Mesenchymal stem cell (in vitro differentiated cells and primary cell): ENCODE measurements at regions not wholly inside any gene's neighbourhood (a gene's known extent, or its start where the extent isn't known, plus 50 kb on each side); places are given as distances from the start of the nearest gene placed in this dataset.
"Not testable (repeated sequence)": the region's sequence is repeated elsewhere in the genome, so short reads cannot be mapped to it uniquely, and the experiment has no call there.

Source experiments
- DNase-seq: peaks from one replicate; pipeline ENCODE4 v3.0.0-alpha.2; 2013
- H2AFZ ChIP-seq: one replicate; pipeline ENCODE4 v1.6.1; 2013; ENCODE audit warnings: low read depth, mild to moderate bottlenecking, control low read depth, inconsistent platforms, low read length, moderate library complexity
- H2AK5ac ChIP-seq: 2 replicates; pipeline ENCODE4 v1.6.1; 2013; ENCODE audit warnings: low read length, moderate library complexity, mild to moderate bottlenecking, inconsistent platforms; ENCODE audit not compliant: severe bottlenecking
- H2BK120ac ChIP-seq: one replicate; pipeline ENCODE4 v1.6.1; 2013; ENCODE audit warnings: low read depth, mild to moderate bottlenecking, inconsistent platforms, low read length, moderate library complexity
- H2BK12ac ChIP-seq, 2 experiments: one replicate each; pipeline ENCODE4 v1.6.1; 2013; ENCODE audit warnings: inconsistent platforms in 2 of 2, low read length in 2 of 2, mild to moderate bottlenecking in 2 of 2, moderate library complexity in 2 of 2, control low read depth in 1 of 2
- H2BK15ac ChIP-seq: one replicate; pipeline ENCODE4 v1.6.1; 2013; ENCODE audit warnings: mild to moderate bottlenecking, low read depth, inconsistent platforms; ENCODE audit not compliant: poor library complexity, severe bottlenecking
- H2BK5ac ChIP-seq: 2 replicates; pipeline ENCODE4 v1.6.1; 2013; ENCODE audit warnings: low read depth, mild to moderate bottlenecking, low read length, control low read depth, inconsistent platforms; ENCODE audit not compliant: poor library complexity, severe bottlenecking
- H3K14ac ChIP-seq, 2 experiments: one replicate each; pipeline ENCODE4 v1.6.1; 2013; ENCODE audit warnings: inconsistent platforms in 2 of 2, low read length in 2 of 2, control low read depth in 1 of 2, mild to moderate bottlenecking in 1 of 2, moderate library complexity in 1 of 2
- H3K18ac ChIP-seq, 2 experiments: one replicate each; pipeline ENCODE4 v1.6.1; 2013; ENCODE audit warnings: inconsistent platforms in 2 of 2, low read length in 2 of 2, control low read depth in 1 of 2, low read depth in 1 of 2, mild to moderate bottlenecking in 1 of 2
- H3K23ac ChIP-seq, 2 experiments: one replicate each; pipeline ENCODE4 v1.6.1; 2013; ENCODE audit warnings: inconsistent platforms in 2 of 2, low read length in 2 of 2, mild to moderate bottlenecking in 2 of 2, moderate library complexity in 2 of 2, control low read depth in 1 of 2
- H3K27ac ChIP-seq: 2 replicates; pipeline ENCODE4 v1.5.1; 2013; ENCODE audit warnings: mild to moderate bottlenecking, moderate library complexity, low read length, control low read depth, inconsistent platforms; ENCODE audit not compliant: poor library complexity, severe bottlenecking
- H3K27me3 ChIP-seq, 2 experiments: 2 replicates each; pipeline versions ENCODE4 v1.6.1 to v1.7.0; 2013; ENCODE audit warnings: low read length in 2 of 2, mild to moderate bottlenecking in 2 of 2, moderate library complexity in 2 of 2, control low read depth in 1 of 2, inconsistent platforms in 1 of 2; ENCODE audit not compliant: control insufficient read depth in 1 of 2, insufficient read depth in 1 of 2
- H3K36me3 ChIP-seq, 2 experiments: 2 replicates each; pipeline versions ENCODE4 v1.6.1 to v1.7.0; 2013; ENCODE audit warnings: low read length in 2 of 2, control low read depth in 1 of 2, inconsistent platforms in 1 of 2, low read depth in 1 of 2, mild to moderate bottlenecking in 1 of 2; ENCODE audit not compliant: insufficient read depth in 2 of 2, control insufficient read depth in 1 of 2
- H3K4ac ChIP-seq, 2 experiments: one replicate each; pipeline ENCODE4 v1.6.1; 2013; ENCODE audit warnings: inconsistent platforms in 2 of 2, low read length in 2 of 2, mild to moderate bottlenecking in 2 of 2, moderate library complexity in 2 of 2, control low read depth in 1 of 2, low read depth in 1 of 2
- H3K4me1 ChIP-seq: 2 replicates; pipeline ENCODE4 v1.6.1; 2013; ENCODE audit warnings: low read depth, low read length, control low read depth; ENCODE audit not compliant: control insufficient read depth, insufficient read depth
- H3K4me2 ChIP-seq: 2 replicates; pipeline ENCODE4 v1.6.1; 2013; ENCODE audit warnings: low read length, mild to moderate bottlenecking, inconsistent platforms; ENCODE audit not compliant: poor library complexity, severe bottlenecking
- H3K4me3 ChIP-seq, 2 experiments: 2 replicates each; pipeline versions ENCODE4 v1.5.1 to v1.7.0; 2013; ENCODE audit warnings: low read length in 2 of 2, mild to moderate bottlenecking in 2 of 2, control low read depth in 1 of 2, low read depth in 1 of 2; ENCODE audit not compliant: insufficient read depth in 1 of 2
- H3K79me1 ChIP-seq: replicated peaks from 2 replicates; pipeline ENCODE4 v1.6.1; 2013; ENCODE audit warnings: mild to moderate bottlenecking, control low read depth, low read length, inconsistent platforms; ENCODE audit not compliant: poor library complexity, severe bottlenecking
- H3K9ac ChIP-seq: 2 replicates; pipeline ENCODE4 v1.7.0; 2013; ENCODE audit warnings: mild to moderate bottlenecking, low read length, moderate library complexity
- H3K9me3 ChIP-seq: 2 replicates; pipeline ENCODE4 v1.7.0; 2013; ENCODE audit warnings: mild to moderate bottlenecking, low read length; ENCODE audit not compliant: control insufficient read depth
- H4K8ac ChIP-seq: one replicate; pipeline ENCODE4 v1.6.1; 2013; ENCODE audit warnings: inconsistent platforms, mild to moderate bottlenecking, low read length, moderate library complexity
- H4K91ac ChIP-seq: one replicate; pipeline ENCODE4 v1.6.1; 2013; ENCODE audit warnings: mild to moderate bottlenecking, low read length, inconsistent platforms
- WGBS: methylation state at CpG from one replicate; pipeline ENCODE4 v1.1.7; 2013; ENCODE audit warnings: mixed read lengths; 5-methylcytosine and 5-hydroxymethylcytosine counted together

- H3K4me2 ChIP-seq, H3K27me3 ChIP-seq, H3K36me3 ChIP-seq, H3K4me1 ChIP-seq, H3K9me3 ChIP-seq, H2BK15ac ChIP-seq, H3K4me3 ChIP-seq, H2BK5ac ChIP-seq, H3K23ac ChIP-seq, H2BK12ac ChIP-seq, H3K14ac ChIP-seq, H4K8ac ChIP-seq, H3K18ac ChIP-seq, H3K9ac ChIP-seq, H2BK120ac ChIP-seq, H3K27ac ChIP-seq, H4K91ac ChIP-seq, H3K4ac ChIP-seq, H2AK5ac ChIP-seq, H3K79me1 ChIP-seq, DNase-seq, H2AFZ ChIP-seq: not testable (repeated sequence)
- WGBS = 96% methylated on average over 12 of the region's 12 CpGs
These were observed 111.0 kb upstream of the NLGN1 start for GRCh38 chr3:173286507-173286906.

GRCh38 chr3:173284301-173284700 is 113.2 kb upstream of the NLGN1 start:
- no peak overlapping the region for H4K91ac ChIP-seq
- no peak for DNase-seq
- no peak overlapping the region for H2AFZ ChIP-seq
- no peak overlapping the region for H2BK120ac ChIP-seq
- no peaks in the 10 kb centered on the region for H3K27me3 ChIP-seq
- H3K9me3 ChIP-seq = peaks cover 9% of the 10 kb centered on the region
- no peak overlapping the region for H2BK15ac ChIP-seq
- no peak overlapping the region for H3K4me3 ChIP-seq
- H3K27ac ChIP-seq = no peak overlapping the region
- H3K4ac ChIP-seq = no peak overlapping the region
- no peak overlapping the region for H2BK5ac ChIP-seq
- H3K9ac ChIP-seq = no peak overlapping the region
- no peak overlapping the region for H4K8ac ChIP-seq
- H3K18ac ChIP-seq = no peak overlapping the region
- no peak overlapping the region for H3K4me2 ChIP-seq
- no peaks in the 10 kb centered on the region for H3K36me3 ChIP-seq
- no peak overlapping the region for H2BK12ac ChIP-seq
- H3K4me1 ChIP-seq = no peaks in the 10 kb centered on the region
- no peak overlapping the region for H3K14ac ChIP-seq
- no peaks in the 10 kb centered on the region for H3K79me1 ChIP-seq
- H3K23ac ChIP-seq = no peak overlapping the region
- 75% methylated on average over 6 of the region's 6 CpGs for WGBS
- no peak overlapping the region for H2AK5ac ChIP-seq

GRCh38 chr3:173275740-173276139 is 121.8 kb upstream of the NLGN1 start:
- Histone ChIP-seq H4K8ac (no peak overlapping the region), H3K9me3 (peaks cover 5% of the 10 kb centered on the region), H3K9ac (no peak overlapping the region), H3K27ac (no peak overlapping the region), H3K4me3 (no peak overlapping the region), H3K79me1 (no peaks in the 10 kb centered on the region), H2AFZ (no peak overlapping the region), H3K36me3 (no peaks in the 10 kb centered on the region), H2BK15ac (no peak overlapping the region), H3K4ac (no peak overlapping the region), H3K18ac (no peak overlapping the region), H3K23ac (no peak overlapping the region), H3K27me3 (no peaks in the 10 kb centered on the region), H3K14ac (no peak overlapping the region), H3K4me2 (no peak overlapping the region), H4K91ac (no peak overlapping the region), H2BK12ac (no peak overlapping the region), H2BK5ac (no peak overlapping the region), H2BK120ac (no peak overlapping the region), H2AK5ac (no peak overlapping the region), H3K4me1 (no peaks in the 10 kb centered on the region)
- 87% methylated on average over 4 of the region's 4 CpGs for WGBS
- no peak for DNase-seq

- 74% methylated on average over 5 of the region's 5 CpGs for WGBS
- Histone ChIP-seq H3K4me3 (no peak overlapping the region), H2BK12ac (no peak overlapping the region), H2BK15ac (no peak overlapping the region), H2BK5ac (no peak overlapping the region), H2BK120ac (no peak overlapping the region), H3K9ac (no peak overlapping the region), H3K27ac (no peak overlapping the region), H3K4me1 (no peaks in the 10 kb centered on the region), H3K4me2 (no peak overlapping the region), H3K79me1 (no peaks in the 10 kb centered on the region), H3K14ac (no peak overlapping the region), H2AFZ (no peak overlapping the region), H3K23ac (no peak overlapping the region), H3K9me3 (peaks cover 5% of the 10 kb centered on the region), H3K4ac (no peak overlapping the region), H3K27me3 (no peaks in the 10 kb centered on the region), H3K36me3 (no peaks in the 10 kb centered on the region), H4K91ac (no peak overlapping the region), H4K8ac (no peak overlapping the region), H2AK5ac (no peak overlapping the region), H3K18ac (no peak overlapping the region)
- DNase-seq = no peak
These were observed 123.7 kb upstream of the NLGN1 start for GRCh38 chr3:173273838-173274237.
